Osteocyte (in vitro differentiated cells): ENCODE measurements at regions not wholly inside any gene's neighbourhood (a gene's known extent, or its start where the extent isn't known, plus 50 kb on each side); places are given as distances from the start of the nearest gene placed in this dataset.

Source experiments
- DNase-seq: peaks from one replicate; pipeline ENCODE4 v3.0.0; 2021; ENCODE audit warnings: mixed read lengths; ENCODE audit not compliant: unreplicated experiment; ENCODE audit errors: extremely low spot score
- H3K27ac Mint-ChIP-seq: one replicate; pipeline ENCODE4 v1.8.0; 2021; ENCODE audit warnings: mild to moderate bottlenecking, mixed read lengths; ENCODE audit not compliant: unreplicated experiment
- H3K27me3 Mint-ChIP-seq: one replicate; pipeline ENCODE4 v1.8.0; 2021; ENCODE audit warnings: mixed read lengths; ENCODE audit not compliant: unreplicated experiment
- H3K36me3 Mint-ChIP-seq: one replicate; pipeline ENCODE4 v1.8.0; 2021; ENCODE audit warnings: mixed read lengths; ENCODE audit not compliant: unreplicated experiment
- H3K4me1 Mint-ChIP-seq: one replicate; pipeline ENCODE4 v1.8.0; 2021; ENCODE audit warnings: mixed read lengths; ENCODE audit not compliant: unreplicated experiment
- H3K4me3 Mint-ChIP-seq: one replicate; pipeline ENCODE4 v1.8.0; 2021; ENCODE audit warnings: mild to moderate bottlenecking, moderate library complexity, mixed read lengths; ENCODE audit not compliant: unreplicated experiment
- H3K9me3 Mint-ChIP-seq: one replicate; pipeline ENCODE4 v1.8.0; 2021; ENCODE audit warnings: mixed read lengths; ENCODE audit not compliant: unreplicated experiment
- CTCF ChIP-seq: fragments of 200-600 bp; sonication (generic); IDR thresholded peaks from 2 replicates; pipeline ENCODE4 v1.5.0; 2021; ENCODE audit warnings: antibody characterized with exemption, mild to moderate bottlenecking, moderate library complexity

- Mint-ChIP-seq H3K9me3 (peaks cover 15% of the 10 kb centered on the region), H3K4me1 (peaks cover 29% of the 10 kb centered on the region), H3K27ac (no peak overlapping the region), H3K36me3 (no peaks in the 10 kb centered on the region), H3K4me3 (no peak overlapping the region), H3K27me3 (no peaks in the 10 kb centered on the region)
- TF ChIP-seq CTCF, result no peak
- no peak for DNase-seq
Observed at GRCh38 chr9:80009204-80009603, 437.4 kb downstream of the TLE4 start.

- H3K27me3 Mint-ChIP-seq, result no peaks in the 10 kb centered on the region
- H3K4me1 Mint-ChIP-seq, result peaks cover 24% of the 10 kb centered on the region
- no peak overlapping the region for H3K4me3 Mint-ChIP-seq
- no peak for TF ChIP-seq CTCF
- H3K36me3 Mint-ChIP-seq, result no peaks in the 10 kb centered on the region
- H3K27ac Mint-ChIP-seq, result peak overlapping the region; percentile 67
- no peak for DNase-seq
- H3K9me3 Mint-ChIP-seq, result no peaks in the 10 kb centered on the region
Observed at GRCh38 chr9:80004714-80005113, 432.9 kb downstream of the TLE4 start.

- no peaks in the 10 kb centered on the region for H3K4me1 Mint-ChIP-seq
Observed at GRCh38 chr9:79990536-79990935, 418.8 kb downstream of the TLE4 start.

GRCh38 chr9:79989079-79989478 lies 417.3 kb downstream of the TLE4 start:
- Mint-ChIP-seq H3K27me3 (no peaks in the 10 kb centered on the region), H3K4me3 (no peak overlapping the region), H3K9me3 (no peaks in the 10 kb centered on the region), H3K36me3 (no peaks in the 10 kb centered on the region), H3K27ac (no peak overlapping the region), H3K4me1 (peaks cover 8% of the 10 kb centered on the region)
- no peak for DNase-seq
- no peak for TF ChIP-seq CTCF

More at GRCh38 chr9:79990536-79990935, 418.8 kb downstream of the TLE4 start:
- Mint-ChIP-seq H3K36me3 (no peaks in the 10 kb centered on the region), H3K27ac (no peak overlapping the region), H3K27me3 (no peaks in the 10 kb centered on the region), H3K4me3 (no peak overlapping the region), H3K9me3 (no peaks in the 10 kb centered on the region)
- no peak for DNase-seq
- TF ChIP-seq CTCF, result no peak

GRCh38 chr9:79988126-79988525 lies 416.4 kb downstream of the TLE4 start:
- no peak for DNase-seq
- Mint-ChIP-seq H3K4me1 (peaks cover 8% of the 10 kb centered on the region), H3K27ac (no peak overlapping the region), H3K27me3 (no peaks in the 10 kb centered on the region), H3K4me3 (no peak overlapping the region), H3K9me3 (no peaks in the 10 kb centered on the region), H3K36me3 (no peaks in the 10 kb centered on the region)
- TF ChIP-seq CTCF, result no peak
